ENCODE measurements at regions not wholly inside any gene's neighbourhood (a gene's known extent, or its start where the extent isn't known, plus 50 kb on each side); places are given as distances from the start of the nearest gene placed in this dataset.

DNA sequence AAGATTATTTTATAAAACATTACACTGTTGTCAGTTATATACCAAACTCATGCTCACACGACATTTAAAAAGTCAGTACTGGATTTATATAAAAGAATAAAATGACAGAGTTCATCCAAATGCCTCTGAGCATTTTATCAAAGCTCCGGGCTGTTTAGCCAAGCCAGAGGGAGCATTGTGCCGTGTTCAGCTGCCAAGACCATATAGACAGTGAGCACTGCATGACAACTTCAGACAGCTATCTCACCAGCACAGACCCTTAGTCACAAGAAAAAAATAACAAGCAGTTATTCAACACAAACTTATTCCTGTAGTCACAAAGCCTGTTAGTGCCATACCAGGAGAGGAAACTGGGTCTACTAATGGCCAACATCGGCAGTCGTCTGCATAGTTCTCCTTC is 88.0 kb upstream of the PBX1 start:
- 45% methylated on average over 5 of the region's 5 CpGs for WGBS
- no peak overlapping the region for H3K27ac ChIP-seq
- no peak overlapping the region for H3K4me3 ChIP-seq
- no peak for DNase-seq (ENCODE audit: low spot score)
- H3K9me3 ChIP-seq = no peaks in the 10 kb centered on the region
- no peaks in the 10 kb centered on the region for H3K27me3 ChIP-seq (replicated peaks; ENCODE audit: insufficient read depth)
- TF ChIP-seq, protein P1, sequence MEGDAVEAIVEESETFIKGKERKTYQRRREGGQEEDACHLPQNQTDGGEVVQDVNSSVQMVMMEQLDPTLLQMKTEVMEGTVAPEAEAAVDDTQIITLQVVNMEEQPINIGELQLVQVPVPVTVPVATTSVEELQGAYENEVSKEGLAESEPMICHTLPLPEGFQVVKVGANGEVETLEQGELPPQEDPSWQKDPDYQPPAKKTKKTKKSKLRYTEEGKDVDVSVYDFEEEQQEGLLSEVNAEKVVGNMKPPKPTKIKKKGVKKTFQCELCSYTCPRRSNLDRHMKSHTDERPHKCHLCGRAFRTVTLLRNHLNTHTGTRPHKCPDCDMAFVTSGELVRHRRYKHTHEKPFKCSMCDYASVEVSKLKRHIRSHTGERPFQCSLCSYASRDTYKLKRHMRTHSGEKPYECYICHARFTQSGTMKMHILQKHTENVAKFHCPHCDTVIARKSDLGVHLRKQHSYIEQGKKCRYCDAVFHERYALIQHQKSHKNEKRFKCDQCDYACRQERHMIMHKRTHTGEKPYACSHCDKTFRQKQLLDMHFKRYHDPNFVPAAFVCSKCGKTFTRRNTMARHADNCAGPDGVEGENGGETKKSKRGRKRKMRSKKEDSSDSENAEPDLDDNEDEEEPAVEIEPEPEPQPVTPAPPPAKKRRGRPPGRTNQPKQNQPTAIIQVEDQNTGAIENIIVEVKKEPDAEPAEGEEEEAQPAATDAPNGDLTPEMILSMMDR (IDR thresholded peaks at IDR 0.05) = no peak
- no peak for TF ChIP-seq POLR2A (IDR thresholded peaks at IDR 0.05)
- TF ChIP-seq POLR2AphosphoS5 (IDR thresholded peaks at IDR 0.05) = no peak
- intact Hi-C loops (cut with DNase I) = no loop called here
- no peaks in the 10 kb centered on the region for H3K36me3 ChIP-seq
- no peaks in the 10 kb centered on the region for H3K4me1 ChIP-seq (replicated peaks)

- Histone ChIP-seq H3K36me3 (no peaks in the 10 kb centered on the region), H3K4me1 (replicated peaks) (no peaks in the 10 kb centered on the region), H3K27me3 (replicated peaks; ENCODE audit: insufficient read depth) (no peaks in the 10 kb centered on the region), H3K4me3 (no peak overlapping the region), H3K27ac (no peak overlapping the region), H3K9me3 (no peaks in the 10 kb centered on the region)
- TF ChIP-seq POLR2AphosphoS5 (IDR thresholded peaks at IDR 0.05) = peak; percentile 11
- TF ChIP-seq, protein P1 (IDR thresholded peaks at IDR 0.05) = no peak
- TF ChIP-seq POLR2A (IDR thresholded peaks at IDR 0.05) = no peak
- no peak for DNase-seq (ENCODE audit: low spot score)
- 18% methylated on average over 1 of the region's 1 CpG for WGBS
- intact Hi-C loops (cut with DNase I) = no loop called here
Observed at GRCh38 chr1:164472841-164473240, 86.1 kb upstream of the PBX1 start.

DNA sequence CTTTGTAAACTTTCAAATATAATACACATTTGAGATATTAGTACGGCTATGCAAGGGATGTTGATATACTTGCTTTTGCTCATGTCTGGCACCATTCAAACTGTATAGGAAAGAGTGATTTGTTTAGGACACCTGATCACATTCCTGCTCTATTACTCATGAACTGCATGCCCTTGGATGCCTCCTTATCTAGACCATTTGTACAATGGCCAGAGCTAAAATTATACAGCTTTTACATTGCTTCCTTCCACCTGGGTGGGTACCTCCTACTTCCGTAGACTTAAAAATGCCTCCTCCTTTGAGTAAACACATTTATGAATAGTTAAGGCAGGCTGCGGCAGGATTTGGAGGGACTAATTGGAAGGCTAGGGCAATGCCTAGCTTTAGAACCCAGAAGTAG is 85.4 kb upstream of the PBX1 start:
- H3K27me3 ChIP-seq (replicated peaks; ENCODE audit: insufficient read depth) = no peaks in the 10 kb centered on the region
- no peaks in the 10 kb centered on the region for H3K9me3 ChIP-seq
- 55% methylated on average over 3 of the region's 3 CpGs for WGBS
- no peaks in the 10 kb centered on the region for H3K4me1 ChIP-seq (replicated peaks)
- TF ChIP-seq POLR2AphosphoS5 (IDR thresholded peaks at IDR 0.05) (no peak), POLR2A (IDR thresholded peaks at IDR 0.05) (no peak)
- TF ChIP-seq, protein P1 (IDR thresholded peaks at IDR 0.05) = no peak
- no peak overlapping the region for H3K27ac ChIP-seq
- intact Hi-C loops (cut with DNase I) = no loop called here
- H3K4me3 ChIP-seq = no peak overlapping the region
- no peaks in the 10 kb centered on the region for H3K36me3 ChIP-seq
- DNase-seq (ENCODE audit: low spot score) = no peak

GRCh38 chr1:164475834-164476233 is 83.2 kb upstream of the PBX1 start:
- H3K4me1 ChIP-seq (replicated peaks) = no peaks in the 10 kb centered on the region
- H3K27me3 ChIP-seq (replicated peaks; ENCODE audit: insufficient read depth) = no peaks in the 10 kb centered on the region
- H3K9me3 ChIP-seq = no peaks in the 10 kb centered on the region
- no peaks in the 10 kb centered on the region for H3K36me3 ChIP-seq
- intact Hi-C loops (cut with DNase I) = no loop called here
- WGBS = 90% methylated on average over 7 of the region's 7 CpGs
- no peak overlapping the region for H3K27ac ChIP-seq
- DNase-seq (ENCODE audit: low spot score) = no peak
- no peak overlapping the region for H3K4me3 ChIP-seq
- TF ChIP-seq POLR2AphosphoS5 (IDR thresholded peaks at IDR 0.05) = no peak
- TF ChIP-seq, protein P1 (IDR thresholded peaks at IDR 0.05) = no peak
- no peak for TF ChIP-seq POLR2A (IDR thresholded peaks at IDR 0.05)

GRCh38 chr1:164477343-164477742 is 81.6 kb upstream of the PBX1 start:
- DNase-seq (ENCODE audit: low spot score) = no peak
- no peak overlapping the region for H3K4me3 ChIP-seq
- no peaks in the 10 kb centered on the region for H3K36me3 ChIP-seq
- H3K9me3 ChIP-seq = no peaks in the 10 kb centered on the region
- 93% methylated on average over 4 of the region's 4 CpGs for WGBS
- TF ChIP-seq POLR2A (IDR thresholded peaks at IDR 0.05) = no peak
- TF ChIP-seq POLR2AphosphoS5 (IDR thresholded peaks at IDR 0.05) = no peak
- TF ChIP-seq, protein P1 (IDR thresholded peaks at IDR 0.05) = no peak
- intact Hi-C loops (cut with DNase I) = no loop called here
- no peaks in the 10 kb centered on the region for H3K27me3 ChIP-seq (replicated peaks; ENCODE audit: insufficient read depth)
- no peak overlapping the region for H3K27ac ChIP-seq
- no peaks in the 10 kb centered on the region for H3K4me1 ChIP-seq (replicated peaks)

All from prostate gland (tissue), 2 donors.